ENCODE measurements at regions not wholly inside any gene's neighbourhood (a gene's known extent, or its start where the extent isn't known, plus 50 kb on each side); places are given as distances from the start of the nearest gene placed in this dataset.

- TF ChIP-seq CTCF (IDR thresholded peaks at IDR 0.05 in 8 of 11, conservative IDR thresholded peaks at IDR 0.05 in 3 of 11): peak in 1 of 11 experiments; percentile 23
- no peak for TF ChIP-seq POLR2AphosphoS5 (IDR thresholded peaks at IDR 0.05)
Measured at GRCh38 chr2:20562540-20563225, 88.2 kb downstream of the HS1BP3 start.

Measured in spleen (tissue), 7 donors.